Loucy (cell line): ENCODE measurements at regions not wholly inside any gene's neighbourhood (a gene's known extent, or its start where the extent isn't known, plus 50 kb on each side); places are given as distances from the start of the nearest gene placed in this dataset.

Experiments used
- EZH2phosphoT487 ChIP-seq: fragments of 200-600 bp; IDR thresholded peaks from 2 replicates; pipeline ENCODE4 v1.6.1; 2018; ENCODE audit warnings: antibody characterized with exemption, mild to moderate bottlenecking, moderate library complexity, borderline replicate concordance
- TF ChIP-seq, protein P1 (sequence below): fragments of 200-600 bp; sonication (generic); conservative IDR thresholded peaks from 2 replicates; pipeline ENCODE4 v1.5.1; 2014; ENCODE audit warnings: mild to moderate bottlenecking, antibody characterized with exemption, low read length

DNA sequence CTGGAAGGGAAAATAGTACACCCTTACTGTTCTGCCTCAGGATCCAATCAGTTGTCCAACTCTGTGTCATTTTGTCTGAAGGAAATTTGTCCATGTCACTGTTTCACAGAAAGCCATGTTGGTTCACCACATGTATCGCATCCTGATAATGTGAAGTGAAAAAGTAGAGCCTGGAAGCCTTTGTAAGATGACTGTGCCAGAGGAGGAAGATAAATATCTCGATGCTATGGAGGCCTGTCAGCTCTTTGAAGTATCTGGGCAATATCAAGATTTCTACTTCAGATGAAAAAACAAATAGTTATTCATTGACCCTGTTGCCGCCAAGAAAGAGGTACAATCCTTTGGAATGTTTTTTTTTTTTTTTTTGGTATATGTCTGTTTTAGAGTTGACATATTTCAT is 270.5 kb downstream of the PHF14 start:
- TF ChIP-seq, protein P1, sequence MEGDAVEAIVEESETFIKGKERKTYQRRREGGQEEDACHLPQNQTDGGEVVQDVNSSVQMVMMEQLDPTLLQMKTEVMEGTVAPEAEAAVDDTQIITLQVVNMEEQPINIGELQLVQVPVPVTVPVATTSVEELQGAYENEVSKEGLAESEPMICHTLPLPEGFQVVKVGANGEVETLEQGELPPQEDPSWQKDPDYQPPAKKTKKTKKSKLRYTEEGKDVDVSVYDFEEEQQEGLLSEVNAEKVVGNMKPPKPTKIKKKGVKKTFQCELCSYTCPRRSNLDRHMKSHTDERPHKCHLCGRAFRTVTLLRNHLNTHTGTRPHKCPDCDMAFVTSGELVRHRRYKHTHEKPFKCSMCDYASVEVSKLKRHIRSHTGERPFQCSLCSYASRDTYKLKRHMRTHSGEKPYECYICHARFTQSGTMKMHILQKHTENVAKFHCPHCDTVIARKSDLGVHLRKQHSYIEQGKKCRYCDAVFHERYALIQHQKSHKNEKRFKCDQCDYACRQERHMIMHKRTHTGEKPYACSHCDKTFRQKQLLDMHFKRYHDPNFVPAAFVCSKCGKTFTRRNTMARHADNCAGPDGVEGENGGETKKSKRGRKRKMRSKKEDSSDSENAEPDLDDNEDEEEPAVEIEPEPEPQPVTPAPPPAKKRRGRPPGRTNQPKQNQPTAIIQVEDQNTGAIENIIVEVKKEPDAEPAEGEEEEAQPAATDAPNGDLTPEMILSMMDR: no peak
- TF ChIP-seq EZH2phosphoT487: no peak
